Iris pigment epithelial cell (primary cell): ENCODE measurements at regions not wholly inside any gene's neighbourhood (a gene's known extent, or its start where the extent isn't known, plus 50 kb on each side); places are given as distances from the start of the nearest gene placed in this dataset.
A peak's percentile ranks its signal among the peaks of the same experiment; 100 is the strongest.
"Not testable (repeated sequence)": the region's sequence is repeated elsewhere in the genome, so short reads cannot be mapped to it uniquely, and the experiment has no call there.

Source experiments
- DNase-seq: peaks from one replicate; pipeline ENCODE4 v3.0.0-alpha.2; 2011; ENCODE audit warnings: low read depth

GRCh38 chr7:142568435-142569097 lies 180.7 kb upstream of the PRSS1 start:
- DNase-seq, result peak; percentile 94

- DNase-seq, result no peak
Observed at GRCh38 chr7:142567201-142568075, 181.8 kb upstream of the PRSS1 start.

GRCh38 chr7:142566271-142566670 lies 183.0 kb upstream of the PRSS1 start:
- no peak for DNase-seq

- peak; percentile 55 for DNase-seq
Observed at GRCh38 chr7:142564125-142564524, 185.1 kb upstream of the PRSS1 start.

GRCh38 chr7:142563470-142563869 lies 185.8 kb upstream of the PRSS1 start:
- peak; percentile 64 for DNase-seq

- DNase-seq, result no peak
Observed at GRCh38 chr7:142562688-142563087, 186.6 kb upstream of the PRSS1 start.

GRCh38 chr7:142561396-142561795 lies 187.9 kb upstream of the PRSS1 start:
- DNase-seq, result not testable (repeated sequence)

- DNase-seq, result not testable (repeated sequence)
Observed at GRCh38 chr7:142560770-142561169, 188.5 kb upstream of the PRSS1 start.

GRCh38 chr7:142560166-142560565 lies 189.1 kb upstream of the PRSS1 start:
- no peak for DNase-seq

GRCh38 chr7:142557971-142558582 lies 191.2 kb upstream of the PRSS1 start:
- peak; percentile 84 for DNase-seq

GRCh38 chr7:142556740-142557139 lies 192.5 kb upstream of the PRSS1 start:
- peak; percentile 99 for DNase-seq

- peak; percentile 55 for DNase-seq
Observed at GRCh38 chr7:142554560-142555532, 194.4 kb upstream of the PRSS1 start.

GRCh38 chr7:142553216-142553615 lies 196.1 kb upstream of the PRSS1 start:
- DNase-seq, result no peak

- DNase-seq, result peak; percentile 49
Observed at GRCh38 chr7:142548978-142549377, 200.3 kb upstream of the PRSS1 start.

GRCh38 chr7:142546452-142546851 lies 202.8 kb upstream of the PRSS1 start:
- no peak for DNase-seq

- peak; percentile 86 for DNase-seq
Observed at GRCh38 chr7:142542942-142543341, 206.3 kb upstream of the PRSS1 start.

GRCh38 chr7:142542105-142542504 lies 207.2 kb upstream of the PRSS1 start:
- DNase-seq, result no peak

GRCh38 chr7:142540371-142540770 lies 208.9 kb upstream of the PRSS1 start:
- no peak for DNase-seq

- peak; percentile 86 for DNase-seq
Observed at GRCh38 chr7:142539901-142540300, 209.4 kb upstream of the PRSS1 start.

GRCh38 chr7:142537760-142538159 lies 211.5 kb upstream of the PRSS1 start:
- no peak for DNase-seq

GRCh38 chr7:142535123-142535779 lies 214.0 kb upstream of the PRSS1 start:
- peak; percentile 90 for DNase-seq
